ENCODE measurements at regions not wholly inside any gene's neighbourhood (a gene's known extent, or its start where the extent isn't known, plus 50 kb on each side); places are given as distances from the start of the nearest gene placed in this dataset.

GRCh38 chr11:92797874-92798273 lies 171.6 kb upstream of the MTNR1B start:
- no peak for DNase-seq (ENCODE audit: low read depth)

GRCh38 chr11:92801685-92802084 lies 167.8 kb upstream of the MTNR1B start:
- DNase-seq (ENCODE audit: low read depth): no peak

- DNase-seq (ENCODE audit: low read depth): no peak
These were observed 166.8 kb upstream of the MTNR1B start for GRCh38 chr11:92802644-92803043.

- no peak for DNase-seq (ENCODE audit: low read depth)
These were observed 166.1 kb upstream of the MTNR1B start for GRCh38 chr11:92803391-92803790.

- no peak for DNase-seq (ENCODE audit: low read depth)
These were observed 165.0 kb upstream of the MTNR1B start for GRCh38 chr11:92804388-92804966.

GRCh38 chr11:92808022-92808421 lies 161.4 kb upstream of the MTNR1B start:
- DNase-seq (ENCODE audit: low read depth): no peak

GRCh38 chr11:92810423-92811064 lies 158.9 kb upstream of the MTNR1B start:
- no peak for DNase-seq (ENCODE audit: low read depth)

- no peak for DNase-seq (ENCODE audit: low read depth)
These were observed 158.1 kb upstream of the MTNR1B start for GRCh38 chr11:92811341-92811740.

- DNase-seq (ENCODE audit: low read depth): no peak
These were observed 156.6 kb upstream of the MTNR1B start for GRCh38 chr11:92812841-92813240.

GRCh38 chr11:92819830-92820229 lies 149.6 kb upstream of the MTNR1B start:
- DNase-seq (ENCODE audit: low read depth): no peak

GRCh38 chr11:92820860-92821259 lies 148.6 kb upstream of the MTNR1B start:
- DNase-seq (ENCODE audit: low read depth): no peak

- DNase-seq (ENCODE audit: low read depth): no peak
These were observed 147.0 kb upstream of the MTNR1B start for GRCh38 chr11:92822410-92822809.

GRCh38 chr11:92826136-92826535 lies 143.3 kb upstream of the MTNR1B start:
- DNase-seq (ENCODE audit: low read depth): no peak

GRCh38 chr11:92826603-92827002 lies 142.8 kb upstream of the MTNR1B start:
- no peak for DNase-seq (ENCODE audit: low read depth)

- DNase-seq (ENCODE audit: low read depth): no peak
These were observed 142.3 kb upstream of the MTNR1B start for GRCh38 chr11:92827132-92827531.

GRCh38 chr11:92828556-92828955 lies 140.9 kb upstream of the MTNR1B start:
- DNase-seq (ENCODE audit: low read depth): no peak

GRCh38 chr11:92829121-92829520 lies 140.3 kb upstream of the MTNR1B start:
- no peak for DNase-seq (ENCODE audit: low read depth)

- no peak for DNase-seq (ENCODE audit: low read depth)
These were observed 139.8 kb upstream of the MTNR1B start for GRCh38 chr11:92829671-92830070.

GRCh38 chr11:92830377-92831155 lies 138.9 kb upstream of the MTNR1B start:
- DNase-seq (ENCODE audit: low read depth): no peak

GRCh38 chr11:92834296-92835020 lies 135.0 kb upstream of the MTNR1B start:
- DNase-seq (ENCODE audit: low read depth): no peak

GRCh38 chr11:92837595-92837994 lies 131.9 kb upstream of the MTNR1B start:
- DNase-seq (ENCODE audit: low read depth): no peak

- DNase-seq (ENCODE audit: low read depth): no peak
These were observed 130.6 kb upstream of the MTNR1B start for GRCh38 chr11:92838759-92839310.
